ENCODE measurements at regions not wholly inside any gene's neighbourhood (a gene's known extent, or its start where the extent isn't known, plus 50 kb on each side); places are given as distances from the start of the nearest gene placed in this dataset.
A peak's percentile ranks its signal among the peaks of the same experiment; 100 is the strongest.

DNA sequence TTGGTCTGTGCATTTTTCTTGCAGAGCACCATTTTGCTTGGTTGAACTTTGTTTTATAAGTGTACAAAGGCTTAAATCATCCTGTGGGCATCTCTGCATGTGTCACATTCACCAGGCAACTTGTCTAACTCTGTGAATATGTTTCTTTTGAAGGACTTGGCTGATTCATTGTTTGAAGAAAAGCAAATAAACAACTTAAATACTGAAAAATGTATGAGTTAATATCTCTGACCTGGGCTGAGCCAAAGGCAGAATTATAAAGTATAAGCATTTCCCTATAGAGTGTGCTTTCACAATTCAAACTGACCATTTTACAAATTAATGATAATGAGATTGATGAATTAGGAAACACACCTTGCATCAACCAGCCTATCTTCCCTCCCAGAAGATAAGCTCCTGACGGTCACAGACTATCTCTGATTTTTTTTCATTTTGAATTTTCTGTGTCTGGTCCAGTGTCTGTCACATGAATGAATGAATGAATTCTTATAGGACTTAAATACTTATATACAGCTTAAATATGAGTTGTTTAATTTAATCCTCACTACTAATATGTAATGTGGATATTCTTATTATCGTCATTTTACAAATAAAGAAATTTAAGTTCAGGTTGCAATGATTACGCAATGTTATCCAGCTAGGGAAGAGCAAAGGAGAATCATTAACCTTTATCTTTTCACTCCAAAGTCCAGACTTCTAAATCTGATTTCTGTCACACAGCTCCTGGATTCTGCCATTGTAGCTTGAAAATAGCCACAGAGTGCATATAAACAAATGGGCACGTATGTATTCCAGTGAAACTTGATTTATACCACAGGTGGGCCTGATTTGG, 182.0 kb upstream of the PHYHIPL start:
- FAIRE-seq (no peak), DNase-seq (ENCODE audit: insufficient read length, low spot score) (no peak)

DNA sequence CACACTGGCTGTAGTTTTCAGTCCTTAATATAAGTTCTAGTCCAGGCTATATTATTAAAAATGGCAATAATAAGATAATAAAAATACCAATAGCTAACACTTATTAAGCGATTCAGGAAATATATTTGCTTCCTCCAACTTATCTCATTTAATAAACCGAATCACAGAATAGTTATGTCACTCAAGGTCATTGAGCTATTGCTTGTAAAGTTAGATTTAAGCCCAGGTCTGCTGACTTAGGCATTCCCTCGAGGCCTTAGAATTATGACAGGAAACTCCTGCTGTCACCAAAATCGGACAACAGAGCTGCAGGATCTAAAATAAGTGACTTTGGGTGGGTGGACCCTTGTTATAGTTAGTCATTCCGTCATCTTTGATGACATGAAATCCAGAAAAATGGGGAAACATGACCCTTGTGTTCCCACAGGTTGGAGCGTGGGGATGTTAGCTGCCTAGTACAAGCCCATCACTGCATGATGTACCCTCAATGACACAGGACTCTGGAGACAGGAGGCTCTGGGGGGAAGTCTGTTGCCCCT, 181.3 kb upstream of the PHYHIPL start:
- DNase-seq (ENCODE audit: insufficient read length, low spot score) (no peak), FAIRE-seq (no peak)

GRCh38 chr10:58996063-58996462, 180.4 kb upstream of the PHYHIPL start:
- FAIRE-seq (no peak), DNase-seq (ENCODE audit: insufficient read length, low spot score) (no peak)

DNA sequence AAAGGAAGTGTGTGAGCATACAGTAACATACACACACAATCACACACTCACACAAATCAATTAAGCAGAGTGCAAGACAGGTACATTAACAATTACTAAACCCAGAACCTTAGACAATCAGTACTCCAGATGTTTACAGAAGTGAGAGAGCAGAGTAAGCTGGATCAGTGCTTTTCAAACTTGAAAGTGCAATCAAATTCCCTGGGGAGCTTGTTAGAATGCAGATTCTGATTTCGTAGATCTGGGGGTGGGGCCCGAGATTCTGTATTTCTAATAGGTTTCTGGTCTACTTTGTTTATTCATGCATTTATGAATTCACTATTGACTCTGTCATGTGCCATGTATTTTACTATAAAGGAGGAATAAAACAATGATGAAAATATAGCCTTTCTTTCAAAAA, 179.6 kb upstream of the PHYHIPL start:
- DNase-seq (ENCODE audit: insufficient read length, low spot score) (no peak), FAIRE-seq (no peak)

DNA sequence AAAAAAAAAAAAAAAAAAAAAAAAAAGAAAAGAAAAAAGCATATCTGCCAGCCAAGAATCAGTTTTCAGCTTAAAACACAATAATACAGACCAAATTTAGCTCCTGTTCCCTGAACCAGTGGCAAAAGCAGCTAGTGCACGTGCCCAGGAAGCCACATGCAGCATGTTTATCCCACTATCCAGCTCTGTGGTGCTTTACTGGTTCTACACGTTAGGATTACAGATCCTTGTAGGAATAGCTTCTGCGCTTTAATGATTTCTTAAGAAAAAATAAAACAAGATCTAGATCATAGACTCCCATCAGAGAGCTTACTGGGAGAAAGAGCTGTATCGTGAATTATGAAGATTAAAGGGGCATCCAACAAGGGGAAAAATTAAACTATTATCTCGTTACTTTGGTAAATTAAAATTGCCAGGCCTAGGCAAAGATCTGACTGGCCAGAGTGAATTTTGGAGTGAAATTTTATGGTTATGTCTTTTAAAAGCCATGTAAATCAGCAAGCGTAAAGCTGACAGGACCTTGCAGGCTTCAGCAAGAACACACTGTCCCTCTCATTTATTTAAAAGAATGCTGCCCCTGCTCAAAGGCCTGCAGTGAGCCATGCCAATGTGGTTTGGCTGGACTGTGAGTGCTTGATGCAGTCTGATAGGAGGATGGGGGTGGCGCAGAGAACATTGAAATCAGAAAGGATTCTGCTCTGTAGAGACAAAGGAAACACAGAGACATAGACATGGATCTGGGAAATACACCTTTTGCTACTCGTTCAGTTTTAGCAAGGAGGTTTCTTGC, 177.3 kb upstream of the PHYHIPL start:
- FAIRE-seq: no peak

GRCh38 chr10:59000162-59000825, 176.1 kb upstream of the PHYHIPL start:
- DNase-seq (ENCODE audit: insufficient read length, low spot score) (no peak), FAIRE-seq (no peak)

More for the DNA sequence above, 177.3 kb upstream of the PHYHIPL start:
- no peak for DNase-seq (ENCODE audit: insufficient read length, low spot score)

GRCh38 chr10:59002011-59002410, 174.4 kb upstream of the PHYHIPL start:
- FAIRE-seq (no peak), DNase-seq (ENCODE audit: insufficient read length, low spot score) (no peak)

- DNase-seq (ENCODE audit: insufficient read length, low spot score) (no peak), FAIRE-seq (no peak)
These were observed 173.2 kb upstream of the PHYHIPL start for GRCh38 chr10:59003203-59003602.

DNA sequence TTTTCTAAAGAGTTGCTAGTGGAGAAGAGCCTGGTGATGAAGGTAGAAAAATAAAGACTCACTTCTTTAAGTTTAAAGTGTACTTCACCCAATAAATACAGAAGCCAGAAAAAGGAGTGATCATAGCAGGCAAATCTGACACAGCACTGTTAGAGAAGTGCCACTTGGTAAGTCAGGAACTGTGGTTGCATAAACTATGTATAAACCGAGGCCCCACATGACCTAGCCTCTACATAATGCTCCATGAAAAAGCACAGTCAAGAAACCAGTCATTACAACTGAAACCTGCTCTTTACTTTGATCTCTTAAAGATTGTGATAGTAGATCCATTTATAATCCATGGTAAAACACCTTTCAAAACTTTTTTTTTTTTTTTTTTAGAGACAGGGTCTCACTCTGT, 172.1 kb upstream of the PHYHIPL start:
- DNase-seq (ENCODE audit: insufficient read length, low spot score) (no peak), FAIRE-seq (no peak)

DNA sequence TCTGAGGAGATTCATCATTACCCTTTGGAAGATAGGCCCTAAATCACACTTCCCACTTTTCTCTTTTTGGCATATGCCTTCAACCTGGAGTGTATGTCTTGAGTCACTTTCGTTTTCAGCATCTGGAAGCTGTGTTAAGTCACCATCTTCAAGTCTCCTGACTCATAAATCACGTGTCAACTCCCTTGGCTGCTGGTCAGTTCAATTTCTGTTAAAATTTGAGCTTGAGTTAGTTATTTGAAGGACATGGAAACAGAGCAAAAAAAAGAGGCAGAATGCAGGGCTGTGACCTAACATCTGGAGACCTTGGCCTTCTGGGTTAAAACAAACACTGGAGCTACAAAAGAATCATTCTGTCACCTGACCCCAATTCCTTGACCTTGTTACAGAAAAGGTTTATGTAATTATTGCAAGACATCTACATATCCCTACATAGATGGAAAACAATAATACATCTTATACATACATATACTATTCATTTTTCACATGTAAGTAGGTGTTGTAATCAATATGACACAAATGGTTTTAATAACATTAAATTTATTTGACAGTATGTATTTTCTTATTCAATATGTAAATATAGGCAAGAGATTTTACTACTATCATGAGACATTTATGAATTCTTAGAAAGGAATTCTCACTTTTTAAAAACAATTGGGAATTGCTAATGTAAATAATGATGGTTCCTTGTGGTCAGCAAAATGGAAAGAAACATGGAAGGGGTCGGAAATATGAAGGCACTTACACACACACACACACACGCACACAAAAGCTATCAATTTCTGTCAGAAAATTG, 169.7 kb upstream of the PHYHIPL start:
- FAIRE-seq (no peak), DNase-seq (ENCODE audit: insufficient read length, low spot score) (peak; percentile 25)

DNA sequence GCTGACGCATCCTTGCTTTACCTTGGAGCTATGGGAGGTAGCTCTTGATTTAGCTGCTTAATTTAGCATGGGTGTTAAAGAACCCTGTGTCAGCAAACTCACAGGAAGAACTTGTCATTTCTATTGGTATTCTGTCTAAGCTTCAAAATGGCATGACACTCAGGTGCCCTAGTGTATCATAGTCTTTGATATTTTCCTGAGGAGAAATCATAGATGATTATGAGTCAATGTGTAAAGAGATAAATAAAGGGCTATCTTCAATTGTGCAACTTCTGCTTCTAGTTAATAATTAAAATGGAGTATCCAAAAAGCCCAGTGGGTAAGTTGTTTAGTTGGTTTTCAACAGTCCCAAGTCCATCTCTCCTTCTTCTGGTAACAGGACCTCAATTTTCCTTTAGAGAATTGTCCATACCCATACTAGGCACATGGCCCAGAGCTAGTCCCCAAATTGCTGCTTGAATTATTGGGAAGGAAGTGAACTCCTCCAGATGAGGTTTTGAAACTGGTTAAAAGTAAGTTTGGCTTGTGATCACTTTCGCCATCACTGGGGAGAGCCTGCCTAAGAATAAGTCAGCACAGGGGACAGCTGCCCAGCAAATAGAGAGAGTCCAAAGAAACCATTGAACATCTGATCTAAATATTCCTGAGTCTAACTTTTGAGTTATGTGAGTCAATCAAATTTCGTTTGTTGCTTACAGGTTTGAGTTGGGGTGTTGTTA, 169.0 kb upstream of the PHYHIPL start:
- FAIRE-seq (no peak), DNase-seq (ENCODE audit: insufficient read length, low spot score) (no peak)

DNA sequence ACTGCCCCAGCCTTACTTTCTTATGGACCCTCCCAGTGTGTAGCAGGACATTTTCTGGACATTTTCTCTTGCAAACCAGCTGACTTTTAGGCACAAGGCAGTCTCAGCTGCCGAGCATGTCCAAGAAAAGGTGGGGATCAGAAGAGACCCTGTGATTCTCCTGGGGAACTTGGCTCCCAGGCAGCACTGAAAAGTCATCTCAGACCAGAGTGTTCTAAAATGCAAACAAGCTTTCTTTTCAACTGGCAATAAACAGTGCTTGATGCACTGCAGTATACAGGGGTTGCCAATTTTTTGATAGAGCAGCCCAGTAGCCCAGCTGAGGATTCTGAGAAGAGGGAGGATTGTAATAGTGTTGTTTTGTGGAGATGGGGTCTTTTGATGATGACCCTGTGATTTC, 168.0 kb upstream of the PHYHIPL start:
- DNase-seq (ENCODE audit: insufficient read length, low spot score) (no peak), FAIRE-seq (no peak)

GRCh38 chr10:59011972-59012632, 164.3 kb upstream of the PHYHIPL start:
- DNase-seq (ENCODE audit: insufficient read length, low spot score) (no peak), FAIRE-seq (no peak)

DNA sequence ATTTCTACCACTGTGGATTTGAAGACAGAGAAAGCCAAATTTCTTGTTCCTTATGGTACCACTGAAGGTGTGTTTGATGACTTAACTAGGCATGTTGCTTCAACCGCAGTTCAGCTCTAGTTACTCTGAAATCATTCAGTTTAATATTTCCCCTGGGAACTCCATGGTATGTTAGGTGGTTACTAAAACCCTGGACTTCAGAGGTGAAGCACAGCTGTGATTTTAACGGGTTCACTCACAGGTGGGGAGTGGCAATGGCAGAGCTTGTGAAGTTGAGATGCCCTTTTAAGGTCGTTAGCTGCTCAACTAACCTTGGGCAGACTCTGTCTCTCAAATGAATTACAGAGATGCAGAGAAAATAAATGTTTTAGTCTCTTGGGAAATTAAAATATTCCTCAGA, 163.6 kb upstream of the PHYHIPL start:
- FAIRE-seq: no peak
- DNase-seq (ENCODE audit: insufficient read length, low spot score): no peak

DNA sequence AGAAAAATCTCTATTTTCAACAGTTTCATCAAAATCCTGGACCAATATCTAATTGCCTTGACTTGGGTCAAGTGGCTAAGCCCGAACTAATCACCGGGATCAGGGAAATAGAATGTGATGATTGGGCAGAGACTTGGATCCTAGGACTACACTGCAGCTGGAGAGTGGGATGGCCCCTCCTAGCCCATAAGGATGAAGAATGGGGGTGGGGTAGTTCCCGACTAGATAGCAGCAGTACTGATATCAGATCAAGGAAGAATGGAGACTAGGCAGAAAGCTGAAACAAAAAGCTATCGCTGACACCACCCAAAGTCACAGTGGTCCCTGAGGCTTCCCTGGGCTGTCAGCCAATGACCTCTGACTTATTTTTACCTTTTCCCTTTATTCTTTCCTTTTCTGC, 160.4 kb upstream of the PHYHIPL start:
- no peak for FAIRE-seq
- no peak for DNase-seq (ENCODE audit: insufficient read length, low spot score)

- no peak for DNase-seq (ENCODE audit: insufficient read length, low spot score)
- FAIRE-seq: no peak
These were observed 157.5 kb upstream of the PHYHIPL start for GRCh38 chr10:59018977-59019376.

DNA sequence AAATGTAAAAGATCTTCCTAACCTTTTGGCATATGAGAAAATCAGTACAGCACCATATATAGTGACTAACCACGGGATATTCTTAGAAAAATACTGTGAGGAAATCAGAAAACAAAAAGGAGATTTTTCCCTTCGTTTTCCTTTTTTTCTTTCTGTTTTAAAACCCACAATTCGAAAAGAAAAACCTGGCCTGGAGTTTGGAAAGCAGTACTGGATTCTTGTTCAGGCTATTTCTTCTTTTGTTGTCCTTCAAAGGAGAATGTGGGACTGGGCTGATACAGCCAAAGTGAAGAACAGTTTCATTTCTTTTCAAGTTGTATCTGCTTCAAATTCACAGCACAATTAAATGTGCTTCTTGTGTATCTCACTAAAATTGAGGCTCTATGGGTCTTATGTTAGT, 156.8 kb upstream of the PHYHIPL start:
- DNase-seq (ENCODE audit: insufficient read length, low spot score): no peak
- no peak for FAIRE-seq

- DNase-seq (ENCODE audit: insufficient read length, low spot score) (no peak), FAIRE-seq (no peak)
These were observed 155.9 kb upstream of the PHYHIPL start for GRCh38 chr10:59020502-59020901.

All from HTR-8/SVneo (cell line).